ENCODE measurements at regions not wholly inside any gene's neighbourhood (a gene's known extent, or its start where the extent isn't known, plus 50 kb on each side); places are given as distances from the start of the nearest gene placed in this dataset.
"Not testable (repeated sequence)": the region's sequence is repeated elsewhere in the genome, so short reads cannot be mapped to it uniquely, and the experiment has no call there.

DNA sequence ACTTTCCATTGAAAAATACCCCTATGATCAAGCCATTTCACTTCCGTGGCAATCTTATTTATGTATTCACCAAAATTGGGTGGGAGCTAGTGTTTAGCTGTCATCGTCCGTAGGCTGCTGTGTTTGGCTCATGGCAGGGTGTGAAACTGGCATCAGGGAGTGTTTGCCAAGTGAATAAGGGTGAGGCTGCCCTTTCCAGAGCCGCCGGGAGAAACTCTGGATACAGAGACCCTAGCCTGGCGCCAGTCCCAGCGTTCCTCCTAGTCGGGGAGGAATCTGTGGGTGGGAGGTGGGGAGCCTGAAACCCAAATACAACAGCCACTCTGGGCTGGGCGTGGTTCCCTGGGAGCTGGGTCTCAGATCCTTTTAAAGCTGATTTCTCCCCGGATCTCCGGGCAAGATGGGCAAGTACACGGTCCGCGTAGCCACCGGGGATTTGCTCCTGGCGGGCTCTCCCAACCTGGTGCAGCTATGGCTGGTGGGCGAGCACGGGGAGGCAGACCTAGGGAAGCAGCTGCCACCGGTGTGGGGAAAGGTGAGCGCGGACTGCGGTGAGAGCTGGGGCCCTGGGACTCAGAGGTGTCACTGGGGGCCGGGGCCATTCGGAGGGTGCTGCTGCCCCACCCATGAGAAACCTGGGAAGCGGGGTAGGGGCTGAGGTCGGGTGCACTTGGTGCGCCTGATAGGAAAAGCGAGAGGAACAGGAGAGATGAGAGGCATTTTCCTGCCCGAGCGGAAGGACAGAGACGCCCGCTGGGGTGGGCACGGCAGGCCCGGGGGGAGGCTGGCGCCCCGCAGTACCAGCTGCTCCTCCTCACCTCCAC is 62.1 kb upstream of the TEKT1 start:
- DNase-seq (ENCODE audit: low read depth, low spot score), result no peak

DNA sequence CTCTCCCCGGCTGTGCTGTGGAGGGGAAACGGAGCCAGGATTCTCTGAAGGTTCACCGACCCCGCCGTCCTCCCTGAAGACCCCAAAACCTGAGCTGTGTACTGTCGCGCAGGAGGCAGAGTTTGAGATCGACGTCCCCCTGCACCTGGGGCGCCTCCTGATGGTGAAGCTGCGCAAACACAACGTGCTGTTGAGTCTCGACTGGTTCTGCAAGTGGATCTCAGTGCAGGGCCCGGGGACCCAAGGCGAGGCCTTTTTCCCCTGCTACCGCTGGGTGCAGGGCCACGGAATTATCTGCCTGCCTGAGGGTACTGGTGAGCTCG is 62.6 kb upstream of the TEKT1 start:
- DNase-seq (ENCODE audit: low read depth, low spot score), result peak; percentile 75

DNA sequence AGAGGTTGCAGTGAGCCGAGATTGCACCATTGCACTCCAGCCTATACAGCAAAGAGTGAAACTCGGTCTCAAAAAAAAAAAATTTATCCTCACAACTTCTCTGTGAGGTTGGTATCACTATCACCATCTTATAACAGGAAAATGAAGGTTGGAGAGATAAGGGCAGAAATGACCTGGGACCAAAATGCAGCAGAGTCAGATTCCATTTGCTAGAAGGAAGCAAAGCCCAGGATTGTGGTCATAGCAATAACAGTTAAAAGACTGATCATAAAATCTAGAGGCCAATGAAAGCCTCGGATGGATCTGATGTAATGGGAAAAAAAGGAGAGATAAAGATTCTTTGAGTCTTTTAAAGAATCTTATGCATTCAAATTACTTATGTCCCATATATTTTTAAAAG is 69.6 kb upstream of the TEKT1 start:
- DNase-seq (ENCODE audit: low read depth, low spot score), result no peak

DNA sequence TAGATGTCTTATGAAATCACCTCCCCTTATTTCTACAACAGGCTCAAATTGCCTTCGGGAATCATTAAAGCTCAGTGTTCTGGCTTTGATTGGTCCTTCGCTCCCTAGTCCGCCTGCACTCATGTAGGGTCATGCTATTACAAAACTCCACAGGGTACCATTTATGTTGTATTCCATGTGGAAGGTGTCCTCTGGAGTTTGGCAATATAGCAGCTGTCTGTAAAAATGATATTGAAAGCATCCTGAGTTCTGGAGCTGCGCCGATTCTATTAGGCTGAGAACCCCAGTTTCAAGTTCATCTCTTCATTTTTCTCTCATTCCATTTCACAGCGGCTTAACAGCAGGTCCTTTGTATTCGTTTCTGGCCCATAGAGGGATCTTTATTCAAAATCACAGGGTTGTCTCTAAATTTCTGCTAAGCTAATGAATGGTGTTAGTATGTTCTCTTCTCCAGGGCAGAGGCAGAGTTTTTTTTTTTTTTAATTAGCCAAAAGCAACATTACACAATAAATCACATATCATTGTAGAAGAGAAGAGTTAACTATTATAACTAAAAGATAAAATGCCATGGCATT is 71.9 kb upstream of the TEKT1 start:
- no peak for DNase-seq (ENCODE audit: low read depth, low spot score)

DNA sequence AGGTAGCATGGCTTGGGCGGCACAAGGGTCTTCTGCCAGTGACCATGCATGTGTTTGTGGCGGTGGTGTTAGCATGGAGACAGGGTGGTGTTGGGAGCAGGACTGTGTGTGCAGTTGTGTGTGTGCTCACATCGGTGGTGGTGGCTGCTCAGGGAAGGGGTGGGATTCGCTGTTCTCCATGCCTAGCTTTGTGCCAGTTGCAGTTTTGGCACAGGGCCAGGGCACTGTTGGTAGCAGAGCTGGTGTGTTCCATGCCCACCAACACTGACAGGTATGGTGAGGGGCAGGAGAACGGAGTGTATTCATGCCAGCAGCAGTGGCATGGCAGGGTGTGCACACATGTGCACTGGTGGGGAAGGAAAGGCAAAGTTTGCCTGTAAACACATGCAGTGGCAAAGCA is 77.3 kb upstream of the TEKT1 start:
- DNase-seq (ENCODE audit: low read depth, low spot score), result no peak

DNA sequence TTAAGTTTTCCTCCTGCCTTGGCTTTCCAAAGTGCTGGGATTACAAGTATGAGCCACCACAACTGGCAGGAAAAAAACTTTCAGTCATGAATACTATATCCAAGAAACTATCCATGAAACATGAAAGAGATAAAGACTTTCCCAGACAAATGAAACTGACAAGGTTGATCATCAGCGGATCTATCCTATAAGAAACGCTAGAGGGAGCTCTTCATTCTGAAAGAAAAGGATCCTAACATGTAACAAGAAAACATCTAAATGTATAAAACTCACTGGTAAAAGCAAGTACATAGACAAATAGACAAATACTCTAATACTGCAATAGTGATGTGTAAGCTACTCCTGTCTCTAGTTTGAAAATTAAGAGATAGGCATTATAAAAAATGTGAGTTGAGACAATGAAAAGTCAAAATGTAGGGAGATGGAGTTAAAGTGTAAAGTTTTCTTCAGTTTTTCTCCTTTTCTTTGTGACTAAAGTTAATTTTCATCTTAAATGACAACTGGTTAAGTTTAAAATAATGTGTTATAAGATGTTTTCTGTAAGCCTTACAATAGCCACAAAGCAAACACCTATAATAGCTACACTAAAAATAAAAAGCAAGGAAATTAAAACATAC is 79.6 kb upstream of the TEKT1 start:
- no peak for DNase-seq (ENCODE audit: low read depth, low spot score)

DNA sequence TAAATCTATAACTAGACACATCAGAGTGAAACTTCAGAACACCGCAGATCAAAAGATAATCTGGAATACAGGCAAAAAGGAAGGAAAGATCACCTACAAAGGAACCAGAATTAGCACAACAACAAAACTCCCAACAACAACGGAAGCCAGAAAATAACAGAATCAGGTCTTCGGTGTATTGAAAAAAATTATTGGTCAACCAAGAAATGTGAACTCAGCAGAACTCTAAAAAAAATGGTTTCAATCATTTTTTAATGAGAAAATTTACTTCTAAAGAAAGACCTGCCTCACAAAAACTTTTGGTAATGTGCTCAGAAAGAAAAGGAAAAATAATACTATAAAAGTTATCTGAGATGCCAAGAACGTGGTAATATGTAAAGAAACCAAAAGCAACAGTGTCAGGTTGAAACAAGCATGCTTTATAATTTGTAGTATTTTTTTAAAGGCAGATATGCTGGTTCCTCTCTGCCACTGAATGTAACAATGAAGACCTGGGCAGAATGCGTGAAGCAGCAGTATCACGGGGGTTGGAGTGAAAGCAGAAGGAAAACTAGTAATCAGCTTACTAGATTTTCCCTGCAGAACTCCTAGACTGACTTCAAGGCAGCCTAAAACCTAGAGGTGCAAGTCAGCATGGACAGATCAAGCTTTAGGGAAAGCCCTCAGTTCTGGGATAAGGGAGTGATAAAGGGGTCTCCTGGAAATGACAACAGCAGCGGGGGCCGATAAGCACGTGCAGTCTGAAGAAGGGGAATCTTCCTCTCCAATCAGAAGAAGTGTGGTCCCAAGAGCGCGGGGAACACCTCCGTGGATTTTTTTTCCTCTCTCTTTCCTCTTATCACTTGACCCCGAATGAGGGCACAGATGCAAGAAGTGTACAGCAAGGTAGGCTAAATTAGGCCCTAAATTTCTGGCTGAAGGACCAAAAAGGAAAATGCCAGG is 80.9 kb upstream of the TEKT1 start:
- DNase-seq (ENCODE audit: low read depth, low spot score), result no peak

DNA sequence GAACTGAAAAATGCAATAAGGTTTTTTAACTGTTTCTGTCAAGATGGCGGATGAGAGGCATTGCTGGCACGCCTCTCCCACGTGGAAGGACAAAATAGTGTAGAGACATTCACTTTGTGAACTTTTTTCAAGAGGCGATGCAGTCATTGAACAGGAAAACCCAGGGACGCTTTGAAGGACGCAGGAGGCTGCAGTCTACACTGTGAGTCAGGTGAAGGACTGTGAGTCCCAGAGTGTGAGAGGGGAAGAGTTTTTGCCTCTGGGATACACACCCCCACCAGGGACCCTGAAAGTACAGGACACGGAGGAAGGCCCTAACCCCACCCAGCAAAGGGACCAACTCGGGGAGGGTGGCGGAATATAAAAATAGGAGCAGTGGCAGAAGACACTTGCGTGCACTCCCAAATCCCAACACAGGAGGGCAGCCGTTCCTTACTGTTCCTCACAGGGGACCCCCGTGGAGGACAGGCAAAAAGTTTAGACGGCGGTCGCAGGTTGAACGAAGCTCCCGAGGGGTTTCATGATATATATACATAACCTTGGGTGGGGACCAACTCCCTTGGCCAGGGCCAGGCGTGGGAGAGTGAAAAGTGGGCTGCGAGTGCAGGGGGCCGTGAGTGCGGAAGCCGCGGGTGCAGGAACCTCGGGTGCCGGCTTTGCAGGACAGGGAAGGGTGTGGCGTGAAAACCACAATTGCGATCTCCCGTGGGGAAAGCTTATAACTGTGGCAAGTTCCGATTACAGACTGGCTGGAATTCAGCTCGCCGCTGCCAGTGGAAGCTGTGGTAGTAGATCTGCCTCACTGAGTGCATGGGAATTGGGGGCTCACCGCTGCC is 82.0 kb upstream of the ALOX12 start:
- peak; percentile 83 for DNase-seq (ENCODE audit: low read depth, low spot score)

DNA sequence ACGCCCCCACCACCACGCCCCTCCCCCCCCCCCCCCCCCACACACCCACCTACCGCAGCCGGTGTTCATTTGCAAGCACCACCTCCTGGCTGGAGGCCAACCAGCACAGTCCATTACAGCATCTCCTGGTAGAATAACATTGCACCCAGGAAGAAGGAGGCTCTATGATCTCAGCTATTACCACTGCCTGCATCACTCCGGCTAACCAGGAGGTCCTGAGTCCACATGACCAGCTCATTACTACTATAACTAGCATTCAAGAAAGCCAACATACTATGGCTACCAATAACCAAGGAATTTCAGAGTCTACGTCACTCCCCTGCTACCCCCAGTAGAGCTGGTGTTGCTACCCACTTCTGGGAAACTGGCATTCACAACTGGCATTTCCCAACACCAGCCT is 81.1 kb upstream of the ALOX12 start:
- DNase-seq (ENCODE audit: low read depth, low spot score), result no peak

DNA sequence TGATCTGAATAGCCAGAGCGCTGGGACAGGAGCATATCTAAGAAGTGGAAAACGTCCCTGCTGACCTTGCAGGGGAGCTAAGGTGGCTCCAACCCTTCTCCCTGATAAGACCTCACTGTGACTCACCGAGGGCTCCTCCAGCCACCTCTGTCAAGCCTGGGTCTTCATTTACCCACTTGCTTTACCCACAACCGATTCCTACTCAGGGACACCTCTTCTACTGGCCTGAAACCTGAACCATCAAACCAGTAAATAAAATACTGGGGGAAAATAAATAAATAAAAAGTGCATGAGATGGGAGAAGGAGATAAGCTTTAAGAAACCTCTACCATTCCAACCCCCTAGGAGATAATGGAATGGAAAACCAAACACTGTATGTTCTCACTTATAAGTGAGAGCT is 80.2 kb upstream of the ALOX12 start:
- no peak for DNase-seq (ENCODE audit: low read depth, low spot score)

DNA sequence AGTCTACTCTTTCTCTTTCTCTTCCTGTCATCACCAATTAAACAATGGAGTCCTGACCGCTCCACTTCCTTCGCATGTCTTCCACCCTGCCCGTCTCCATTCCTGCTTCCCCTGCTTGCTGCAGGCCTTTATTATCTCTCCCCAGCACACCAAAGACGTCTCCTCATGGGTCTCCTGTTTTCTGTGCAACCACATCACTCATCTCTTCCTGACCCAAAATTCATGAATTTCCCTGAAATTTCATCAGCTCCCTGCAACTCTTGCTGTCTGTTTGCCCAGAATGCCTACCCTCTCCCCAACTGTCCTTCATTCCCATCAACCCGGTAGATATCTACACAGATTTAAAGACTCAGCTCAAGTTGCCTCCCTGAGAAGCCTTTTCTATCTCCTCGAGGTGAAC is 76.7 kb upstream of the ALOX12 start:
- DNase-seq (ENCODE audit: low read depth, low spot score), result no peak

DNA sequence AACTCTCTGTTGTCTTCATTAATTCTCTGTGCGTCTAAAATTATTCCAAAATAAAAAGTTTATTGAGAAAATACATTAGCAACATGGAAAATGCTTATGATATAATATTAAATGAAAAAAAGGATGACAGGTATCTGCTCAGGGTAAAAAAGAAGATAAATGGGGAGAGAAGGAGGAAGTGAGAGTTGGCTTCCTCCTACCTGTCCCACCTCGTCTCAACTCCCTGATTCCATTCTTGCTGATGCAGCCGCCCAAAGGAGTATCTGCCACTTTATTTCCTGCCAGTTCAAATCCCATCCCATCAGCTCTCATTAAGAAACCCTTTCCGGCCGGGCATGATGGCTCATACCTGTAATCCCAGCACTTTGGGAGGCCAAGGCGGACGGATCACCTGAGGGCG is 72.5 kb upstream of the ALOX12 start:
- DNase-seq (ENCODE audit: low read depth, low spot score), result no peak

DNA sequence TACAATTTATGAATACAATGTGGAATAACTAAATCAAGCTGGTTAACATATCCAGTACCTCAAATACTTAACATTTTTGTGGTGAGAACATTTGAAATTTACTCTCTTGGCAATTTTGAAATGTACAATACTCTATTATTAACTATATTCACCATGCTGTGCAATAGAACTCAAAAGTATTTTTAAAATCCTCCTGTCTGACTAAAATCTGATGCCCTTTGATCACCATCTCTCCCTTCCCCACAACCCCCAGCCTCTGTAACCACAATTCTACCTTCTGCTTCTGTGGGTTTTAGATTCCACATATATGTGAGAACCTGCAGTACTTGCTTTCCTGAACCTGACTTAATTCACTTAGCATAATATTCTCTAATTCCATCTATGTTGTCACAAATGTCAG is 71.6 kb upstream of the ALOX12 start:
- no peak for DNase-seq (ENCODE audit: low read depth, low spot score)

DNA sequence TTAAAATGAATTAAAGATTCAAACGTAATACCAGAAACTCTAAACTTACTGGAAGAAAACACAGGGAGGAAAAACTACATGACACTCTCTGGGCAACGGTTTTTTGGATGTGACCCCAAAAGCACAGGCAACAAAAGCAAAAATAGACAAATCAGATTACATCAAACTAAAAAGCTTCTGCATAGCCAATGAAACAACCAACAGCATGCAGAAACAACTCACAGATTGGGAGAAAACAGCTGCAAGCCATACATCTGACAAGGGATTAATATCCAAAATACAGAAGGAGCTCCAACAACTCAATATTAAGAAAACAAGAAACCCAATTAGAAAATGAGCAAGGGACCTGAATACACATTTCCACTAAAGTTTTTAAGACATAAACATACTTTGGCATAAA is 69.2 kb upstream of the ALOX12 start:
- no peak for DNase-seq (ENCODE audit: low read depth, low spot score)

DNA sequence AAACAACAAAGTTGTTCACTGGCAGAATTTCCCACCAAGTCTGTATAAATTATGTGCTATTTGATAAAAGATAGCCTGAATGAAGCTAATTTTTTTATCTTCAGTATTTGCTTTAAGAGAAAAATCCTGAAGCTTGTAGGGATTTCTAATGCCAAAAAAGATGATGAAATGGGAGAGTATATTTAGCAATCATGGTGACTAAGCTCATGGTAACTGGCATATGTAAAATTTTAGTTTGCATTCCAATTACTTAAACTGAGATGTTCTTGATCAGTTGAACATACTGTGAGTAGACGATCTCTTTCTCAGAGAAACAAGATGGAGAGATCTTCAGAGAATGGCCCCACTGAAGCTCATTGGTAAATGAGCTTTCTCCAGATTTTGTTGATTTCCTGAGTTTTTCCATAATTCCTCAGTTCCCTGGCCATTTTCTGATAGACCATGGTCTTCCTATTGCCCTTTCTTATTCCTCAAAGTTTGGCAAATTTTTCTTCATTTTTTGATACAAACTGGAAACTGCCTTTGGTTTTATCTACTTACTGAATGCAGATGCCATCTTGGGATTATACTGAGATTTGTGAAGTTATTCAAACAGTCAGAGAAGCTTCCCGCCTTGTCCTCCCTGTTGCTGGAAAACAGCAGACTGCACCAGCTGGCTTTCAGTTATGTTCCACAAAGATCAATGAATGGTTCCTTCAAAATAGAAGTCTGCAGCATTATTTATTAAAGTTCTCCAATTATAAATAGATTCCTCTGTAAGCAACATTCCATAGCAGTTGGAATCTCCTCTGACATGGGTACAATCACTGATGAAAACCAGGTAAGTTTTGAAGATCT is 68.3 kb upstream of the ALOX12 start:
- DNase-seq (ENCODE audit: low read depth, low spot score), result no peak

DNA sequence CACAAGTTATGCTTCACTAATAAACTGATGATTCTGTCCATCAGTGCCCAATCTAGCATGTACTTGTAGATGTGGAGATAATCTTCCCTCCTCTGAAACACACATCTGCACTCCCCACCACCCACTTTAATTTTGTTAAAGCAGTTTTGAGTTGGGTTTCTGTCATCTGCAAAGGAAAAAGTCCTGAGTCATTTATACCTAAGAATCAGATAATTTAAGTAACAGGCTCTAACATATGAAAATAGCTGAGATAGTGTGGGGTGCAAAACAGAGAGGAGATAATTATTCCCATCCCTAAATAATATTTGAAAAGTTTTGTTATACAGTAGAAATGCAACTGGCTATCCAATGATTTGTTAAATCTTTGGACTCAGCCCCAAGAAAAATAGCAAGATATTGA is 67.7 kb upstream of the ALOX12 start:
- DNase-seq (ENCODE audit: low read depth, low spot score), result no peak

DNA sequence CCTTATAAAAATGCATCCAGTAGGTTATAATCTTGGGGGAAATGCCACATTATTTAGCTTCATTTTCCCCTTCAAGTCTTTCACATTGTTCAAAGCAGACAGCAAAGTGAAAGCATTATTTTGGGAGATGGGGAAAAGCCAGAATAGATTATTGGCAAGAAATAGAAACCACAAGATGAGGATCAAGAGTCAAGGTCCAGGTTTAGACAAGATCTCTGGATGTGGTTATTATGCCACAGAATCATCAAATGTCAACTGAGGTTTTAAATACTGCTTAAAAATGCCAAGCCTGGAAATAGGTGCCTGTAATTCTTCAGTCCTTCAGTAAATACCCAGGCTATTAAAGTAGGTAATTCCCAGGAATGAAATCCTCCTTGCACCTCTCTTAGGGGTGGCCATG is 65.1 kb upstream of the ALOX12 start:
- DNase-seq (ENCODE audit: low read depth, low spot score), result no peak

DNA sequence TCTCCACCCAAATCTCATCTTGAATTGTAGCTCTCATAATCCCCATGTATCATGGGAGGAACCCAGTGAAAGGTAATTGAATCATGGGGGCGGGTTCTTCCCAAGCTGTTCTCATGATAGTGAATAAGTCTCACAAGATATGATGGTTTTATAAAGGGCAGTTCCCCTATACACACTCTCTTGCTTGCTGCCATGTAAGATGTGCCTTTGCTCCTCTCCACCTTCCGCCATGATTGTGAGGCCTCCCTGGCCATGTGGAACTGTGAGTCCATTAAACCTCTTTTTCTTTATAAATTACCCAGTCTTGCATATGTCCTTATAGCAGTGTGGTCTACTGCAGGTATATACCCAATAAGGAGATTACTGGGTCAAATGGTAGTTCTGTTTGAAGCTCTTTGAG is 61.3 kb upstream of the ALOX12 start:
- DNase-seq (ENCODE audit: low read depth, low spot score), result not testable (repeated sequence)

DNA sequence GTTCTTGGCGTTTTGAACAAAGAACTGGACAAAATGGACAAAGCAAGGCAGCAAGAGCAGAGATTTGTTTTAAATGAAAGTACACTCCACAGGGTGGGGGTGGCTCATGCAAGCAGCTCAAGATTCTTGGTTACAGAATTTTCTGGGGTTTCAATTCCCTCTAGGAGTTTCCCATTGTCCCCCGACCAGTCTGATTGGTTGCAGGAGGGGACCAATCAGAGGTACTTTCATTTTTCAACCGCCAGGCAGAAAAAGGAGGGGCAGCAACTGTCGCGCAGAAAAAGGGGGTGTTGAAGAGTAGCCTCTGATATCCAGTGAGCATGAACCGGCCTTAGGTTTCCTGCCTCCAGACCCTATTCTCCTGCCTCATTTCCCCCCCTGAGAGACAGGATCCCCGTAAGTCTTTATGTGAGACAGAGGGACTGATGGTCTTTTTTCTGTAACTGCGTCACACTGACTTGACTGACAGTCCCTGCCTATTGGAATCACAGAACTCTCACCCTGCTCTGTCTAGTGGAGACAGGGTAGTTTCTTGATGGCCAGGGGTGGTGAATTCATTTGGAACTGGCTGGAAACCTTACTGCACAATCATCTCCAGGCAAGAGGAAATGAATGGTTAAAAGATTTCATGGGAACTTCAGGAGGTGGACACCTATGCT is 59.4 kb upstream of the ALOX12 start:
- no peak for DNase-seq (ENCODE audit: low read depth, low spot score)

DNA sequence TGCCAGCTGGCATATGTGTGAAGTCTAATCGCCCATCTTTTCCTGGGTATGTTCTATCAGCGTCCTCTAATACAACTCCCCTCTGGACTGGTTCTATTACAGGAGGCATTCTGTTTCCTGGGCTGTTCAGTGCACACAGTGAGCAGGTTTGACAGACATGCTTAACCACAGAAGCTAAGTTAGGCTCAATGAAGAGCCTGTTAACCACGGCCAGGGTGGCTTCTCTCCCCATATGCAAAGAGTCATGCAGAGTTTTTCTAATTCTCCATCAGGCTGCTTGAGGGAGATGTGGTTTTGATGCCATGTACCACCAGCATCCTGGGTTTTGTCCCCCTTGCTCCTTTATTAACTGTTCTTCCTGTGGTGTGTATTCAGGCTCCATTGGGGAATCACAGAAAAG is 57.2 kb upstream of the ALOX12 start:
- DNase-seq (ENCODE audit: low read depth, low spot score), result no peak

Measured in ELF-1 (cell line).